ENCODE measurements at regions not wholly inside any gene's neighbourhood (a gene's known extent, or its start where the extent isn't known, plus 50 kb on each side); places are given as distances from the start of the nearest gene placed in this dataset.

DNA sequence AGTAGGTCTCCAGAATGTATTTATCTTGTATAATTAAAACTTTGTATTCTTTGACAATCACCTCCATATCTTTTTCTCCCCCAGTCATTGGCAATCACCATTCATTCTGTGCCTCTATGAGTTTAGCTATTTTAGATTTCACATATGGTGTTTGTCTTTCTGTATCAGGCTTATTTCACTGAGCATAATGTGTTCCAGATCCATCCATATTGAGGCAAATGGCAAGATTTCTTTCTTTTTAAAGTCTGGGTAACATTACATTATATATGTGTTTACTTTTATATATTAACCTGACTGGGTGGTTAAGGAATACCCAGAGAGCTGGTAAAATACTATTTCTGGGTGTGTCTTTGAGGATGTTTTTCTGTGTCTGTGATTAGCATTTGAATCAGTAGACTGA lies 486.6 kb downstream of the SQOR start:
- TF ChIP-seq SP1 (IDR thresholded peaks at IDR 0.05; ENCODE audit: low read depth, low read length) (no peak), HDAC2 (IDR thresholded peaks at IDR 0.05; ENCODE audit: borderline replicate concordance in 1 of 2, low read depth in 2 of 2, low read length in 2 of 2) (no peak), EP300 (IDR thresholded peaks at IDR 0.05; ENCODE audit: borderline replicate concordance in 1 of 2, low read depth in 2 of 2, low read length in 2 of 2) (no peak), YY1 (IDR thresholded peaks at IDR 0.05; ENCODE audit: low read depth, low read length) (no peak)
- TF ChIP-seq, protein P1, sequence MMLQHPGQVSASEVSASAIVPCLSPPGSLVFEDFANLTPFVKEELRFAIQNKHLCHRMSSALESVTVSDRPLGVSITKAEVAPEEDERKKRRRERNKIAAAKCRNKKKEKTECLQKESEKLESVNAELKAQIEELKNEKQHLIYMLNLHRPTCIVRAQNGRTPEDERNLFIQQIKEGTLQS (IDR thresholded peaks at IDR 0.05; ENCODE audit: insufficient read depth, low read depth, low read length) = no peak
- TF ChIP-seq, protein P2, sequence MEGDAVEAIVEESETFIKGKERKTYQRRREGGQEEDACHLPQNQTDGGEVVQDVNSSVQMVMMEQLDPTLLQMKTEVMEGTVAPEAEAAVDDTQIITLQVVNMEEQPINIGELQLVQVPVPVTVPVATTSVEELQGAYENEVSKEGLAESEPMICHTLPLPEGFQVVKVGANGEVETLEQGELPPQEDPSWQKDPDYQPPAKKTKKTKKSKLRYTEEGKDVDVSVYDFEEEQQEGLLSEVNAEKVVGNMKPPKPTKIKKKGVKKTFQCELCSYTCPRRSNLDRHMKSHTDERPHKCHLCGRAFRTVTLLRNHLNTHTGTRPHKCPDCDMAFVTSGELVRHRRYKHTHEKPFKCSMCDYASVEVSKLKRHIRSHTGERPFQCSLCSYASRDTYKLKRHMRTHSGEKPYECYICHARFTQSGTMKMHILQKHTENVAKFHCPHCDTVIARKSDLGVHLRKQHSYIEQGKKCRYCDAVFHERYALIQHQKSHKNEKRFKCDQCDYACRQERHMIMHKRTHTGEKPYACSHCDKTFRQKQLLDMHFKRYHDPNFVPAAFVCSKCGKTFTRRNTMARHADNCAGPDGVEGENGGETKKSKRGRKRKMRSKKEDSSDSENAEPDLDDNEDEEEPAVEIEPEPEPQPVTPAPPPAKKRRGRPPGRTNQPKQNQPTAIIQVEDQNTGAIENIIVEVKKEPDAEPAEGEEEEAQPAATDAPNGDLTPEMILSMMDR (IDR thresholded peaks at IDR 0.05; ENCODE audit: control extremely low read depth in 1 of 3, insufficient read depth in 1 of 3, low read depth in 1 of 3, low read length in 3 of 3) = no peak

Measured in H1 (cell line).